Ascending aorta (tissue), 2 donors: ENCODE measurements at regions not wholly inside any gene's neighbourhood (a gene's known extent, or its start where the extent isn't known, plus 50 kb on each side); places are given as distances from the start of the nearest gene placed in this dataset.

Source experiments
- DNase-seq, 2 donors: peaks; one replicate each; pipeline ENCODE4 v3.0.0-alpha.2; 2019; ENCODE audit warnings: low spot score in 2 of 2
- H3K27ac ChIP-seq, 2 donors: fragments of 200-600 bp; sonication (generic); one replicate each; pipeline ENCODE4 v1.5.1; 2016 to 2017; ENCODE audit warnings: mild to moderate bottlenecking in 1 of 2
- H3K27me3 ChIP-seq: fragments of 200-600 bp; sonication (generic); one replicate; pipeline ENCODE4 v1.5.1; 2017
- H3K36me3 ChIP-seq, 2 donors: fragments of 200-600 bp; sonication (generic); one replicate each; pipeline ENCODE4 v1.5.1; 2016
- H3K4me1 ChIP-seq, 2 donors: fragments of 200-600 bp; sonication (generic); one replicate each; pipeline ENCODE4 v1.5.1; 2016 to 2017; ENCODE audit warnings: mild to moderate bottlenecking in 1 of 2
- H3K4me3 ChIP-seq, 2 donors: fragments of 200-600 bp; sonication (generic); one replicate each; pipeline ENCODE4 v1.5.1; 2016 to 2017; ENCODE audit warnings: mild to moderate bottlenecking in 1 of 2
- H3K9me3 ChIP-seq, 2 donors: fragments of 200-600 bp; sonication (generic); one replicate each; pipeline ENCODE4 v1.5.1; 2016
- intact Hi-C: fragments of 100-400 bp; cut with DNase I; formaldehyde crosslinking; loops from one replicate; pipeline ENCODE4 v1.15.1; 2023
- TF ChIP-seq, protein P1 (sequence below), 3 experiments: fragments of 200-600 bp in 2 of 3; fragments of 450-650 bp in 1 of 3; sonication (generic) in 2 of 3; IDR thresholded peaks; one replicate each; pipeline ENCODE4 v1.5.1; 2016 to 2019; ENCODE audit warnings: antibody characterized with exemption in 3 of 3, mild to moderate bottlenecking in 1 of 3, moderate library complexity in 1 of 3

GRCh38 chr3:55204417-55204816, 276.6 kb upstream of the LRTM1 start:
- DNase-seq = no peak
- Histone ChIP-seq H3K27me3 (no peaks in the 10 kb centered on the region), H3K9me3 (no peaks in the 10 kb centered on the region), H3K4me1 (no peaks in the 10 kb centered on the region), H3K36me3 (no peaks in the 10 kb centered on the region), H3K4me3 (no peak overlapping the region), H3K27ac (no peak overlapping the region)
- TF ChIP-seq, protein P1, sequence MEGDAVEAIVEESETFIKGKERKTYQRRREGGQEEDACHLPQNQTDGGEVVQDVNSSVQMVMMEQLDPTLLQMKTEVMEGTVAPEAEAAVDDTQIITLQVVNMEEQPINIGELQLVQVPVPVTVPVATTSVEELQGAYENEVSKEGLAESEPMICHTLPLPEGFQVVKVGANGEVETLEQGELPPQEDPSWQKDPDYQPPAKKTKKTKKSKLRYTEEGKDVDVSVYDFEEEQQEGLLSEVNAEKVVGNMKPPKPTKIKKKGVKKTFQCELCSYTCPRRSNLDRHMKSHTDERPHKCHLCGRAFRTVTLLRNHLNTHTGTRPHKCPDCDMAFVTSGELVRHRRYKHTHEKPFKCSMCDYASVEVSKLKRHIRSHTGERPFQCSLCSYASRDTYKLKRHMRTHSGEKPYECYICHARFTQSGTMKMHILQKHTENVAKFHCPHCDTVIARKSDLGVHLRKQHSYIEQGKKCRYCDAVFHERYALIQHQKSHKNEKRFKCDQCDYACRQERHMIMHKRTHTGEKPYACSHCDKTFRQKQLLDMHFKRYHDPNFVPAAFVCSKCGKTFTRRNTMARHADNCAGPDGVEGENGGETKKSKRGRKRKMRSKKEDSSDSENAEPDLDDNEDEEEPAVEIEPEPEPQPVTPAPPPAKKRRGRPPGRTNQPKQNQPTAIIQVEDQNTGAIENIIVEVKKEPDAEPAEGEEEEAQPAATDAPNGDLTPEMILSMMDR (IDR thresholded peaks at IDR 0.05) = no peak
- intact Hi-C loops = no loop called here

DNA sequence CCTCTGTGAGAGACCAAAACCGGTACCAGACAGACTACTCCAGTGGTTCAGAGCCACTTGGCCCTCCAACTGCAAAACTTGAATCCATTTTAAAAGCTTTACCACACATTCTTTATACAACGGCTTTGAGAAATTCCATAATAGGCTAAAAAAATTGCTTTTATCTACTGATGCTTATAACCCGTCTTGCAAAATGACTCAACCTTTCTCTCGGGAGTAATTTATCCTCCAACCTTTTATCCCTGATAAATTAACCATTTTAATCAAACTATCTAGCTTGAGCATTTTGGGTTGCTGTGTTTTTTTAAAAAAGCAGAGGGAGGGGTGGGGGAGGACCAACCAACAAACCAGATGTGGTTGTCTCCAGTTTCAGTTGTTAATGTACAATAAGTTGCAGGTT, 275.7 kb upstream of the LRTM1 start:
- Histone ChIP-seq H3K4me1 (no peaks in the 10 kb centered on the region), H3K9me3 (no peaks in the 10 kb centered on the region), H3K36me3 (no peaks in the 10 kb centered on the region), H3K27ac (no peak overlapping the region), H3K27me3 (no peaks in the 10 kb centered on the region), H3K4me3 (no peak overlapping the region)
- intact Hi-C loops = no loop called here
- no peak for DNase-seq
- TF ChIP-seq, protein P1 (IDR thresholded peaks at IDR 0.05) = no peak

- DNase-seq = no peak
- TF ChIP-seq, protein P1 (IDR thresholded peaks at IDR 0.05) = no peak
- Histone ChIP-seq H3K9me3 (no peaks in the 10 kb centered on the region), H3K36me3 (no peaks in the 10 kb centered on the region), H3K4me1 (no peaks in the 10 kb centered on the region), H3K27ac (no peak overlapping the region), H3K27me3 (no peaks in the 10 kb centered on the region), H3K4me3 (no peak overlapping the region)
- intact Hi-C loops = no loop called here
Measured at GRCh38 chr3:55203006-55203405, 275.1 kb upstream of the LRTM1 start.

GRCh38 chr3:55202326-55202725, 274.5 kb upstream of the LRTM1 start:
- no peaks in the 10 kb centered on the region for H3K4me1 ChIP-seq
- DNase-seq = no peak
- no peaks in the 10 kb centered on the region for H3K36me3 ChIP-seq
- intact Hi-C loops = no loop called here
- no peak overlapping the region for H3K4me3 ChIP-seq
- TF ChIP-seq, protein P1 (IDR thresholded peaks at IDR 0.05) = no peak
- no peak overlapping the region for H3K27ac ChIP-seq
- H3K27me3 ChIP-seq = no peaks in the 10 kb centered on the region
- no peaks in the 10 kb centered on the region for H3K9me3 ChIP-seq

GRCh38 chr3:55201779-55202178, 273.9 kb upstream of the LRTM1 start:
- H3K4me1 ChIP-seq = no peaks in the 10 kb centered on the region
- TF ChIP-seq, protein P1 (IDR thresholded peaks at IDR 0.05) = no peak
- no peaks in the 10 kb centered on the region for H3K27me3 ChIP-seq
- intact Hi-C loops = no loop called here
- DNase-seq = no peak
- no peaks in the 10 kb centered on the region for H3K9me3 ChIP-seq
- no peak overlapping the region for H3K27ac ChIP-seq
- no peak overlapping the region for H3K4me3 ChIP-seq
- no peaks in the 10 kb centered on the region for H3K36me3 ChIP-seq

DNA sequence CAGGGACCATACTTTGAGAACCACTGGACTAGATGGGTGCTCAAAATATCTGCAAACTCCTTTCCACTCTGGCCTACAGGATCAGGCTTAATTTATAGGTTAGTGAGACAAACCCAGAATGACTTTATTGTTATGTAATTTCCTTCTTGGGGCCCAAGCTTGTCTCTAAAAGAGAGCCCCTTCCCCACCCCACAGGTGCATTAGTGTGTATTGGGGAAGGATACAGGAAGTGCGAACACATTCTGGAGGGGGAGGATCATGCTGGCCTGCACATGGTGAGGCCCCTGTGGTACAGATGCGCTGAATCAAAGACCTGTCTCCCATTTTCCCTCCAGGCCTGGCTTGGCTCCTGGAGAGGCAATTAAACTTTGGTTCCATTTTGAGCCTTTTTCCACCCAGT, 273.0 kb upstream of the LRTM1 start:
- Histone ChIP-seq H3K36me3 (no peaks in the 10 kb centered on the region), H3K27ac (no peak overlapping the region), H3K4me3 (no peak overlapping the region), H3K4me1 (no peaks in the 10 kb centered on the region), H3K9me3 (no peaks in the 10 kb centered on the region), H3K27me3 (no peaks in the 10 kb centered on the region)
- DNase-seq = no peak
- TF ChIP-seq, protein P1 (IDR thresholded peaks at IDR 0.05) = no peak
- intact Hi-C loops = no loop called here
